ENCODE measurements at regions not wholly inside any gene's neighbourhood (a gene's known extent, or its start where the extent isn't known, plus 50 kb on each side); places are given as distances from the start of the nearest gene placed in this dataset.
A peak's percentile ranks its signal among the peaks of the same experiment; 100 is the strongest.
"Not testable (repeated sequence)": the region's sequence is repeated elsewhere in the genome, so short reads cannot be mapped to it uniquely, and the experiment has no call there.

DNA sequence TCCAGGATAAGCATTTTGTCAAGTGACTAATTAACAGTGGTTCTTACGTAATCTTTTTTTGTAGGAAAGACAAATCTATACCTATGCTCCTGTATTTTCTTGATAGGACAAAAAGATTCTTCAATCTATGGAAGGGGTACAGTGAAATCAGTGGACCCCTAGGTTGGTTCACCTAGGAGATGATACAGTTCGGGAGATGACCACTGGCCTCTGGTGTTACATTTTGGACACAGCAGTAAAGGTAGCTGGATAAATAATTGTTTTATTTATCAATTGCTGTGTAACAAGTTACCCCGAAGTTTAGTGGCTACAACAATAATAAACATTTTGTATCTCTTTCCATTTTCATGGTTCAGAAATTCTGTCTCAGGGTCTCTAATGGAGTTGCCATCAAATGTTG is 288.2 kb upstream of the MAGI2 start:
- TF ChIP-seq, protein P1, sequence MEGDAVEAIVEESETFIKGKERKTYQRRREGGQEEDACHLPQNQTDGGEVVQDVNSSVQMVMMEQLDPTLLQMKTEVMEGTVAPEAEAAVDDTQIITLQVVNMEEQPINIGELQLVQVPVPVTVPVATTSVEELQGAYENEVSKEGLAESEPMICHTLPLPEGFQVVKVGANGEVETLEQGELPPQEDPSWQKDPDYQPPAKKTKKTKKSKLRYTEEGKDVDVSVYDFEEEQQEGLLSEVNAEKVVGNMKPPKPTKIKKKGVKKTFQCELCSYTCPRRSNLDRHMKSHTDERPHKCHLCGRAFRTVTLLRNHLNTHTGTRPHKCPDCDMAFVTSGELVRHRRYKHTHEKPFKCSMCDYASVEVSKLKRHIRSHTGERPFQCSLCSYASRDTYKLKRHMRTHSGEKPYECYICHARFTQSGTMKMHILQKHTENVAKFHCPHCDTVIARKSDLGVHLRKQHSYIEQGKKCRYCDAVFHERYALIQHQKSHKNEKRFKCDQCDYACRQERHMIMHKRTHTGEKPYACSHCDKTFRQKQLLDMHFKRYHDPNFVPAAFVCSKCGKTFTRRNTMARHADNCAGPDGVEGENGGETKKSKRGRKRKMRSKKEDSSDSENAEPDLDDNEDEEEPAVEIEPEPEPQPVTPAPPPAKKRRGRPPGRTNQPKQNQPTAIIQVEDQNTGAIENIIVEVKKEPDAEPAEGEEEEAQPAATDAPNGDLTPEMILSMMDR (conservative IDR thresholded peaks at IDR 0.05; ENCODE audit: low read depth, low read length), result peak; percentile 54
- no peak overlapping the region for H3K4me3 ChIP-seq (ENCODE audit: low read depth, low read length)
- DNase-seq (ENCODE audit: low read depth), result no peak

DNA sequence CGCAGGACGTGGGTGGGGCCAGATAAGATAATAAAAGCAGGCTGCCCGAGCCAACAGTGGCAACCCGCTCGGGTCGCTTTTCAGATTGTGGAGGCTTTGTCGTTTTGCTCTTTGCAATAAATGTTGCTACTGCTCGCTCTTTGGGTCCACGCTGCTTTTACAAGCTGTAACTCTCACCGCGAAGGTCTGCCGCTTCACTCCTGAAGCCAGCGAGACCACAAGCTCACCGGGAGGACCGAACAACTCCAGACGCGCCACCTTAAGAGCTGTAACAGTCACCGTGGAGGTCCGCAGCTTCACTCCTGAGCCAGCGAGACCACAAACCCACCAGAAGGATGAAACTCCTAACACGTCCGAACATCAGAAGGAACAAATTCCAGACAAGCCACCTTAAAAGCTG is 286.6 kb upstream of the MAGI2 start:
- H3K4me3 ChIP-seq (ENCODE audit: low read depth, low read length), result no peak overlapping the region
- TF ChIP-seq, protein P1 (conservative IDR thresholded peaks at IDR 0.05; ENCODE audit: low read depth, low read length), result no peak
- DNase-seq (ENCODE audit: low read depth), result no peak

GRCh38 chr7:79739036-79739709 is 285.7 kb upstream of the MAGI2 start:
- not testable (repeated sequence) for DNase-seq (ENCODE audit: low read depth); H3K4me3 ChIP-seq (ENCODE audit: low read depth, low read length)

DNA sequence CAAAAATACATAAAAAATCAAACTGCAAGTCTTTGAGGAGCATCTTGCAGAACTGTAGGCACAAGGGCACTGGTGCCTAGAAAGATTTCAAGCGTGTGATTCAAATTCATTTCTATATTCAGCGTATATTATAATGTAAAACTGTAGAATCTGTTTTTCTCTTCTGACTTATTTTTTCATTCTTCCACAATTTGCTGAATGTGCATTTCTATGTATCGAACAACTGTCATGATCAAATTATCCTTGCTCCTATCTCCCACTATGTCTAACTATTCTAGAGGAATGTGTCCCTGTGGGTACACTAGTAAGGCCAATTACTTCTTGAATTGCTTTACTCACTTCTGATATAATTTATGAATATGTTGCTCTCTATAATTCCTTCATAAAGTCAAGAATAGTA is 283.0 kb upstream of the MAGI2 start:
- TF ChIP-seq, protein P1 (conservative IDR thresholded peaks at IDR 0.05; ENCODE audit: low read depth, low read length), result no peak
- no peak overlapping the region for H3K4me3 ChIP-seq (ENCODE audit: low read depth, low read length)
- no peak for DNase-seq (ENCODE audit: low read depth)

GRCh38 chr7:79735012-79735411 is 281.5 kb upstream of the MAGI2 start:
- H3K4me3 ChIP-seq (ENCODE audit: low read depth, low read length), result no peak overlapping the region
- DNase-seq (ENCODE audit: low read depth), result no peak
- TF ChIP-seq, protein P1 (conservative IDR thresholded peaks at IDR 0.05; ENCODE audit: low read depth, low read length), result no peak

DNA sequence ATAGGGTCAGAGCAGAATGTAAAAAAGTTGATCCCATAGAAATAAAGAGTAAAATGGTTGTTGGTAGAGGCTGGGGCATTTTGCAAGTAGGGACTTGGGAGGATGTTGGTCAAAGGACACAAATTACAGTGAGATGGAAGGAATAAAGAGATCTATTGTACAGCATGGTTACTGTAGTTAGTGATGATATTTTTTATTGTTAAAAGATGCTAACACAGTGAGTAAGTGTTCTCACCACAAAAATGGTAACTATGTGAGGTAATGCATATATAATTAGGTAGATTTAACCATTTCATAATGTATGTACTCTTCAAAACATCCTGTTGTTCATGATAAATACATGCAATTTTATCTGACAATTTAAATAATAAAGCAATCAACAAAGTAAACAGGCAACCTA is 280.7 kb upstream of the MAGI2 start:
- TF ChIP-seq, protein P1 (conservative IDR thresholded peaks at IDR 0.05; ENCODE audit: low read depth, low read length), result no peak
- no peak overlapping the region for H3K4me3 ChIP-seq (ENCODE audit: low read depth, low read length)
- DNase-seq (ENCODE audit: low read depth), result no peak

- H3K4me3 ChIP-seq (ENCODE audit: low read depth, low read length), result no peak overlapping the region
- DNase-seq (ENCODE audit: low read depth), result no peak
- TF ChIP-seq, protein P1 (conservative IDR thresholded peaks at IDR 0.05; ENCODE audit: low read depth, low read length), result no peak
Observed at GRCh38 chr7:79732535-79732934, 279.1 kb upstream of the MAGI2 start.
